NCI-H2227 treated with DMSO at 0.1 percent for 48 hours (cell line): ENCODE measurements at regions not wholly inside any gene's neighbourhood (a gene's known extent, or its start where the extent isn't known, plus 50 kb on each side); places are given as distances from the start of the nearest gene placed in this dataset.

Experiments
- DNase-seq: peaks from one replicate; lab custom pipeline; 2025; lab: John Stamatoyannopoulos, UW

GRCh38 chr4:123455360-123455759 is 58.8 kb downstream of the SPRY1 start:
- DNase-seq = no peak

GRCh38 chr4:123462007-123462406 is 65.4 kb downstream of the SPRY1 start:
- no peak for DNase-seq

GRCh38 chr4:123463869-123464268 is 67.3 kb downstream of the SPRY1 start:
- no peak for DNase-seq

- DNase-seq = no peak
These were observed 68.8 kb downstream of the SPRY1 start for GRCh38 chr4:123465416-123465815.

GRCh38 chr4:123466080-123466785 is 69.6 kb downstream of the SPRY1 start:
- DNase-seq = no peak

- no peak for DNase-seq
These were observed 72.0 kb downstream of the SPRY1 start for GRCh38 chr4:123468479-123469031.

- no peak for DNase-seq
These were observed 72.7 kb downstream of the SPRY1 start for GRCh38 chr4:123469245-123469644.

GRCh38 chr4:123469696-123470095 is 73.1 kb downstream of the SPRY1 start:
- no peak for DNase-seq

GRCh38 chr4:123470640-123471039 is 74.0 kb downstream of the SPRY1 start:
- DNase-seq = no peak

- DNase-seq = no peak
These were observed 75.2 kb downstream of the SPRY1 start for GRCh38 chr4:123471655-123472369.

- no peak for DNase-seq
These were observed 78.2 kb downstream of the SPRY1 start for GRCh38 chr4:123474817-123475216.

- DNase-seq = no peak
These were observed 79.5 kb downstream of the SPRY1 start for GRCh38 chr4:123476089-123476488.

GRCh38 chr4:123477711-123478209 is 81.2 kb downstream of the SPRY1 start:
- DNase-seq = no peak

GRCh38 chr4:123478859-123479345 is 82.3 kb downstream of the SPRY1 start:
- no peak for DNase-seq

- DNase-seq = no peak
These were observed 83.3 kb downstream of the SPRY1 start for GRCh38 chr4:123479944-123480343.

- DNase-seq = no peak
These were observed 84.3 kb downstream of the SPRY1 start for GRCh38 chr4:123480706-123481418.

- no peak for DNase-seq
These were observed 85.1 kb downstream of the SPRY1 start for GRCh38 chr4:123481717-123482116.

GRCh38 chr4:123484291-123484926 is 87.8 kb downstream of the SPRY1 start:
- no peak for DNase-seq

- no peak for DNase-seq
These were observed 89.0 kb downstream of the SPRY1 start for GRCh38 chr4:123485601-123486000.

- DNase-seq = no peak
These were observed 92.3 kb downstream of the SPRY1 start for GRCh38 chr4:123488916-123489315.

GRCh38 chr4:123495530-123495929 is 98.9 kb downstream of the SPRY1 start:
- DNase-seq = no peak

- no peak for DNase-seq
These were observed 99.8 kb downstream of the SPRY1 start for GRCh38 chr4:123496421-123496820.
